ENCODE measurements at regions not wholly inside any gene's neighbourhood (a gene's known extent, or its start where the extent isn't known, plus 50 kb on each side); places are given as distances from the start of the nearest gene placed in this dataset.
"Not testable (repeated sequence)": the region's sequence is repeated elsewhere in the genome, so short reads cannot be mapped to it uniquely, and the experiment has no call there.

- Histone ChIP-seq H3K4me3 (no peak overlapping the region), H3K27me3 (no peaks in the 10 kb centered on the region), H3K27ac (replicated peaks in 1 of 4) (no peak overlapping the region), H3K36me3 (no peaks in the 10 kb centered on the region), H3K4me1 (no peaks in the 10 kb centered on the region), H3K9me3 (no peaks in the 10 kb centered on the region)
- intact Hi-C loops (cut with DNase I): no loop called here
- 31% methylated on average over 5 of the region's 5 CpGs for WGBS
- TF ChIP-seq EP300 (IDR thresholded peaks at IDR 0.05): no peak
- no peak for TF ChIP-seq POLR2A (IDR thresholded peaks at IDR 0.05; ENCODE audit: low read depth)
- DNase-seq (ENCODE audit: extremely low spot score): no peak
Measured at GRCh38 chr2:167783261-167784083, 463.9 kb downstream of the STK39 start.

GRCh38 chr2:167781629-167782028, 465.8 kb downstream of the STK39 start:
- H3K4me1 ChIP-seq; H3K27me3 ChIP-seq; H3K4me3 ChIP-seq; H3K27ac ChIP-seq (replicated peaks in 1 of 4); H3K36me3 ChIP-seq; DNase-seq (ENCODE audit: extremely low spot score); H3K9me3 ChIP-seq; intact Hi-C loops (cut with DNase I): not testable (repeated sequence)
- 92% methylated on average over 8 of the region's 8 CpGs for WGBS

- no peaks in the 10 kb centered on the region for H3K27me3 ChIP-seq
- no peak for DNase-seq (ENCODE audit: extremely low spot score)
- H3K27ac ChIP-seq (replicated peaks in 1 of 4): no peak overlapping the region
- intact Hi-C loops (cut with DNase I): no loop called here
- WGBS: 48% methylated on average over 10 of the region's 10 CpGs
- no peak overlapping the region for H3K4me3 ChIP-seq
- H3K9me3 ChIP-seq: no peaks in the 10 kb centered on the region
- no peak for TF ChIP-seq POLR2AphosphoS5 (IDR thresholded peaks at IDR 0.05)
- TF ChIP-seq EP300 (IDR thresholded peaks at IDR 0.05): no peak
- no peak for TF ChIP-seq CTCF (IDR thresholded peaks at IDR 0.05)
- TF ChIP-seq POLR2A (IDR thresholded peaks at IDR 0.05; ENCODE audit: low read depth): no peak
- H3K4me1 ChIP-seq: no peaks in the 10 kb centered on the region
- H3K36me3 ChIP-seq: no peaks in the 10 kb centered on the region
Measured at GRCh38 chr2:167776359-167776758, 471.0 kb downstream of the STK39 start.

GRCh38 chr2:167771628-167772027, 475.8 kb downstream of the STK39 start:
- no peak for DNase-seq (ENCODE audit: extremely low spot score)
- 79% methylated on average over 2 of the region's 2 CpGs for WGBS

GRCh38 chr2:167769020-167769419, 478.4 kb downstream of the STK39 start:
- no peak overlapping the region for H3K4me3 ChIP-seq
- no peak for DNase-seq (ENCODE audit: extremely low spot score)
- no peaks in the 10 kb centered on the region for H3K36me3 ChIP-seq
- no peaks in the 10 kb centered on the region for H3K4me1 ChIP-seq
- no peak overlapping the region for H3K27ac ChIP-seq (replicated peaks in 1 of 4)
- 85% methylated on average over 1 of the region's 1 CpG for WGBS
- no peak for TF ChIP-seq POLR2A (IDR thresholded peaks at IDR 0.05; ENCODE audit: low read depth)
- no peak for TF ChIP-seq POLR2AphosphoS5 (IDR thresholded peaks at IDR 0.05)
- no peak for TF ChIP-seq CTCF (IDR thresholded peaks at IDR 0.05)
- TF ChIP-seq EP300 (IDR thresholded peaks at IDR 0.05): no peak
- no peaks in the 10 kb centered on the region for H3K27me3 ChIP-seq
- intact Hi-C loops (cut with DNase I): no loop called here
- H3K9me3 ChIP-seq: peaks cover 0 to 8% (median 0%) of the 10 kb centered on the region in 4 donors

More at GRCh38 chr2:167771628-167772027, 475.8 kb downstream of the STK39 start:
- Histone ChIP-seq H3K27me3 (no peaks in the 10 kb centered on the region), H3K4me1 (no peaks in the 10 kb centered on the region), H3K4me3 (no peak overlapping the region), H3K36me3 (no peaks in the 10 kb centered on the region), H3K9me3 (peaks cover 0 to 6% (median 0%) of the 10 kb centered on the region in 4 donors), H3K27ac (replicated peaks in 1 of 4) (no peak overlapping the region)
- intact Hi-C loops (cut with DNase I): no loop called here
- TF ChIP-seq POLR2A (IDR thresholded peaks at IDR 0.05; ENCODE audit: low read depth) (no peak), EP300 (IDR thresholded peaks at IDR 0.05) (no peak), POLR2AphosphoS5 (IDR thresholded peaks at IDR 0.05) (no peak), CTCF (IDR thresholded peaks at IDR 0.05) (no peak)

- DNase-seq (ENCODE audit: extremely low spot score): no peak
- Histone ChIP-seq H3K27ac (replicated peaks in 1 of 4) (no peak overlapping the region), H3K9me3 (peaks cover 0 to 8% (median 0%) of the 10 kb centered on the region in 4 donors), H3K36me3 (no peaks in the 10 kb centered on the region), H3K27me3 (no peaks in the 10 kb centered on the region), H3K4me3 (no peak overlapping the region), H3K4me1 (no peaks in the 10 kb centered on the region)
- TF ChIP-seq EP300 (IDR thresholded peaks at IDR 0.05): no peak
- TF ChIP-seq CTCF (IDR thresholded peaks at IDR 0.05): no peak
- no peak for TF ChIP-seq POLR2A (IDR thresholded peaks at IDR 0.05; ENCODE audit: low read depth)
- no peak for TF ChIP-seq POLR2AphosphoS5 (IDR thresholded peaks at IDR 0.05)
- intact Hi-C loops (cut with DNase I): no loop called here
Measured at GRCh38 chr2:167767830-167768229, 479.6 kb downstream of the STK39 start.

Measured in esophagus muscularis mucosa (tissue), 4 donors.